SK-N-SH treated with all-trans-retinoic acid at 6 μM for 48 hours (cell line): ENCODE measurements at regions not wholly inside any gene's neighbourhood (a gene's known extent, or its start where the extent isn't known, plus 50 kb on each side); places are given as distances from the start of the nearest gene placed in this dataset.

ENCODE experiments used
- ATAC-seq: fragments of 200-7000 bp; cut with Tn5 transposase; 3 replicates; pipeline ENCODE4 v1.9.1; 2020; ENCODE audit warnings: mild to moderate bottlenecking, moderate library complexity
- ARNTL ChIP-seq: fragments of 450-650 bp; formaldehyde crosslinking; IDR thresholded peaks from 2 replicates; pipeline ENCODE4 v1.5.0; 2020; ENCODE audit warnings: low read depth, mild to moderate bottlenecking, moderate library complexity, borderline replicate concordance
- CSDC2 ChIP-seq: fragments of 250-450 bp; sonication (Bioruptor Pico); IDR thresholded peaks from 2 replicates; pipeline ENCODE4 v1.5.0; 2020; ENCODE audit warnings: mild to moderate bottlenecking, moderate library complexity
- CSRNP3 ChIP-seq: fragments of 250-450 bp; sonication (Bioruptor Pico); IDR thresholded peaks from 2 replicates; pipeline ENCODE4 v1.5.1; 2021; ENCODE audit warnings: mild to moderate bottlenecking, moderate library complexity
- GLIS3 ChIP-seq: fragments of 250-450 bp; sonication (Bioruptor Pico); IDR thresholded peaks from 2 replicates; pipeline ENCODE4 v1.5.0; 2020; ENCODE audit warnings: mild to moderate bottlenecking, moderate library complexity
- ISL1 ChIP-seq: fragments of 250-450 bp; sonication (Bioruptor Pico); IDR thresholded peaks from 2 replicates; pipeline ENCODE4 v2.1.2; 2022; ENCODE audit warnings: mild to moderate bottlenecking, moderate library complexity
- OSR1 ChIP-seq: fragments of 250-450 bp; sonication (Bioruptor Pico); IDR thresholded peaks from 2 replicates; pipeline ENCODE4 v1.8.0; 2022; ENCODE audit warnings: moderate library complexity, mild to moderate bottlenecking, inconsistent platforms
- POU6F1 ChIP-seq: fragments of 250-450 bp; sonication (Bioruptor Pico); IDR thresholded peaks from 2 replicates; pipeline ENCODE4 v1.8.0; 2021; ENCODE audit warnings: low read depth, mild to moderate bottlenecking, moderate library complexity, borderline replicate concordance
- PPARA ChIP-seq: fragments of 250-450 bp; sonication (Bioruptor Pico); IDR thresholded peaks from 2 replicates; pipeline ENCODE4 v1.5.0; 2020; ENCODE audit warnings: mild to moderate bottlenecking, borderline replicate concordance
- SNAI2 ChIP-seq: fragments of 250-450 bp; sonication (Bioruptor Pico); IDR thresholded peaks from 2 replicates; pipeline ENCODE4 v1.5.0; 2020; ENCODE audit warnings: mild to moderate bottlenecking, moderate library complexity
- TCF4 ChIP-seq: fragments of 250-450 bp; sonication (Bioruptor Pico); IDR thresholded peaks from 2 replicates; pipeline ENCODE4 v1.8.0; 2021; ENCODE audit warnings: mild to moderate bottlenecking, moderate library complexity, borderline replicate concordance
- TOX ChIP-seq: fragments of 250-450 bp; sonication (Bioruptor Pico); IDR thresholded peaks from 2 replicates; pipeline ENCODE4 v1.8.0; 2021; ENCODE audit warnings: mild to moderate bottlenecking, moderate library complexity, borderline replicate concordance
- TSHZ2 ChIP-seq: fragments of 250-450 bp; sonication (Bioruptor Pico); IDR thresholded peaks from 2 replicates; pipeline ENCODE4 v1.5.0; 2020; ENCODE audit warnings: mild to moderate bottlenecking, moderate library complexity
- ZC3H10 ChIP-seq: fragments of 250-450 bp; sonication (Bioruptor Pico); IDR thresholded peaks from 2 replicates; pipeline ENCODE4 v1.5.1; 2021; ENCODE audit warnings: mild to moderate bottlenecking, moderate library complexity
- ZFP30 ChIP-seq: fragments of 450-650 bp; formaldehyde crosslinking; IDR thresholded peaks from 2 replicates; pipeline ENCODE4 v1.5.0; 2022; ENCODE audit warnings: mild to moderate bottlenecking, moderate library complexity
- ZNF70 ChIP-seq: fragments of 450-650 bp; formaldehyde crosslinking; IDR thresholded peaks from 2 replicates; pipeline ENCODE4 v1.5.0; 2020; ENCODE audit warnings: mild to moderate bottlenecking, moderate library complexity

- TF ChIP-seq ZFP30 (CRISPR knock-in tag), result no peak
- TF ChIP-seq ZC3H10 (CRISPR knock-in tag), result no peak
- no peak for TF ChIP-seq ISL1 (CRISPR knock-in tag)
- no peak for TF ChIP-seq CSDC2 (CRISPR knock-in tag)
- no peak for TF ChIP-seq POU6F1 (CRISPR knock-in tag)
- no peak for TF ChIP-seq GLIS3 (CRISPR knock-in tag)
- no peak for TF ChIP-seq TSHZ2 (CRISPR knock-in tag)
- TF ChIP-seq OSR1 (CRISPR knock-in tag), result no peak
- no peak for TF ChIP-seq TCF4 (CRISPR knock-in tag)
- no peak for ATAC-seq
These were observed 1312.6 kb upstream of the CHAC2 start for GRCh38 chr2:52454962-52455361.

- ATAC-seq, result no peak
- TF ChIP-seq CSRNP3 (CRISPR knock-in tag) (no peak), CSDC2 (CRISPR knock-in tag) (no peak), ISL1 (CRISPR knock-in tag) (no peak), TOX (CRISPR knock-in tag) (no peak), TSHZ2 (CRISPR knock-in tag) (no peak), ZNF70 (CRISPR knock-in tag) (no peak), SNAI2 (CRISPR knock-in tag) (no peak), PPARA (no peak)
- TF ChIP-seq, all 23 proteins: peak for 0
These were observed 1315.4 kb upstream of the CHAC2 start for GRCh38 chr2:52452201-52452600.

- ATAC-seq, result no peak
- TF ChIP-seq POU6F1 (CRISPR knock-in tag) (no peak), TSHZ2 (CRISPR knock-in tag) (no peak), ARNTL (no peak)
- TF ChIP-seq, all 23 proteins: peak for 0
These were observed 1321.9 kb upstream of the CHAC2 start for GRCh38 chr2:52445686-52446085.
